CD4-positive, CD25-positive, alpha-beta regulatory T cell (primary cell): ENCODE measurements at regions not wholly inside any gene's neighbourhood (a gene's known extent, or its start where the extent isn't known, plus 50 kb on each side); places are given as distances from the start of the nearest gene placed in this dataset.

Source experiments
- ATAC-seq, 2 donors: fragments of 150-1000 bp; cut with Tn5 transposase; one replicate each; pipeline ENCODE4 v1.10.0; 2021; ENCODE audit warnings: low read depth in 2 of 2, moderate number of reproducible peaks in 2 of 2, moderate library complexity in 1 of 2
- DNase-seq, 3 donors: peaks; one replicate each; pipeline versions ENCODE4 v3.0.0 to v3.0.0-alpha.2; 2012 to 2022; ENCODE audit warnings: mixed read lengths in 1 of 3
- H3K27ac ChIP-seq: one replicate; pipeline ENCODE4 v1.7.0; 2013; ENCODE audit warnings: mild to moderate bottlenecking, low read length; ENCODE audit not compliant: insufficient read depth, poor library complexity, severe bottlenecking
- H3K27me3 ChIP-seq: one replicate; pipeline ENCODE4 v1.7.0; 2013; ENCODE audit warnings: low read length; ENCODE audit not compliant: control insufficient read depth, insufficient read depth
- H3K36me3 ChIP-seq: one replicate; pipeline ENCODE4 v1.7.0; 2013; ENCODE audit warnings: mild to moderate bottlenecking, low read length, moderate library complexity; ENCODE audit not compliant: control insufficient read depth, insufficient read depth
- H3K4me1 ChIP-seq: 2 replicates; pipeline ENCODE4 v1.7.0; 2013; ENCODE audit warnings: mild to moderate bottlenecking, low read length; ENCODE audit not compliant: insufficient read depth, control insufficient read depth, poor library complexity, severe bottlenecking
- H3K4me3 ChIP-seq: one replicate; pipeline ENCODE4 v1.7.0; 2013; ENCODE audit warnings: low read depth, mild to moderate bottlenecking, low read length, moderate library complexity
- H3K9me3 ChIP-seq, 2 experiments: 1 replicate in 1 of 2; 2 replicates in 1 of 2; pipeline ENCODE4 v1.7.0; 2013; ENCODE audit warnings: low read length in 2 of 2, mild to moderate bottlenecking in 1 of 2, moderate library complexity in 1 of 2; ENCODE audit not compliant: control insufficient read depth in 2 of 2
- H3K27ac Mint-ChIP-seq, 3 donors: one replicate each; pipeline ENCODE4 v1.8.0; 2020 to 2022; ENCODE audit warnings: mild to moderate bottlenecking in 3 of 3, mixed read lengths in 3 of 3, moderate library complexity in 2 of 3
- H3K27me3 Mint-ChIP-seq: one replicate; pipeline ENCODE4 v1.8.0; 2022; ENCODE audit warnings: mild to moderate bottlenecking, mixed read lengths
- H3K36me3 Mint-ChIP-seq: one replicate; pipeline ENCODE4 v1.8.0; 2020; ENCODE audit warnings: mixed read lengths
- H3K4me1 Mint-ChIP-seq, 4 donors: one replicate each; pipeline ENCODE4 v1.8.0; 2020 to 2022; ENCODE audit warnings: mixed read lengths in 4 of 4, mild to moderate bottlenecking in 1 of 4
- H3K4me3 Mint-ChIP-seq, 4 donors: one replicate each; pipeline ENCODE4 v1.8.0; 2020 to 2022; ENCODE audit warnings: mild to moderate bottlenecking in 4 of 4, mixed read lengths in 4 of 4, moderate library complexity in 3 of 4
- H3K9me3 Mint-ChIP-seq, 7 donors: one replicate each; pipeline ENCODE4 v1.8.0; 2020 to 2022; ENCODE audit warnings: mixed read lengths in 7 of 7, mild to moderate bottlenecking in 3 of 7, moderate library complexity in 2 of 7

DNA sequence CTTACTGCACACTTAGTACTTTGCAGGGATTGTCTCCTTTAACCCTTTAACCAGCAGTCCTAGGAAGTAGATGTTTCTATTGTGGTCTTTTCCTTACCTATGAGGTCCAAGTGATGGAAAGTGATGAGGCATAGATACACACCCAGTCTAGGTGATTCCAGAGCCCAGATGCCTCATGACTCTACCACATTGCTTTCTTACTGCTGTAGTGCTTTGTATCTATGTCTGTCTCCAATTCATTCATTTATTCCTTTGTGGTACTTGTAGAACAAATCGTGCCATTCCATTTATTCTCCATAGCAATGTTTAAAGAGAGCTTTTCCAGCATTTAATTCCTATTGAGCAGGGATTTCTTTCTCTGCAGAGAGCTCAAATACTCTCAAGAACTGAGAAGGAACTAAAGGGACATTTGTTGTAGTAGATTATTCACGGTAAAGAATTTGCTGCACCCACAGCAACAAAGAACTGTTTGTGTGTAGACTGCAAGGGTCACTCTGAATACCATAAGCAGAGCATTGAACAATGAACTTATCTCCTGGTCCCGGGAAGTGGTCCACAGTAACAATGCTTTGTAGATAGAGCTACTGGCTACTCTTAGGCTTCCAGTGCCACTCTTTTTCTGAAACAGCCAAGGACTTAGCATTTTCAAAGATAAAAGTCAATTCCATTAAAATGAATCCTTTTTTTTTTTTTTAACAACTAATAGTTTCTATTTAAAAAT, 337.0 kb downstream of the PTEN start:
- H3K4me1 Mint-ChIP-seq, result peaks cover 0 to 3% (median under 1%) of the 10 kb centered on the region in 4 donors

DNA sequence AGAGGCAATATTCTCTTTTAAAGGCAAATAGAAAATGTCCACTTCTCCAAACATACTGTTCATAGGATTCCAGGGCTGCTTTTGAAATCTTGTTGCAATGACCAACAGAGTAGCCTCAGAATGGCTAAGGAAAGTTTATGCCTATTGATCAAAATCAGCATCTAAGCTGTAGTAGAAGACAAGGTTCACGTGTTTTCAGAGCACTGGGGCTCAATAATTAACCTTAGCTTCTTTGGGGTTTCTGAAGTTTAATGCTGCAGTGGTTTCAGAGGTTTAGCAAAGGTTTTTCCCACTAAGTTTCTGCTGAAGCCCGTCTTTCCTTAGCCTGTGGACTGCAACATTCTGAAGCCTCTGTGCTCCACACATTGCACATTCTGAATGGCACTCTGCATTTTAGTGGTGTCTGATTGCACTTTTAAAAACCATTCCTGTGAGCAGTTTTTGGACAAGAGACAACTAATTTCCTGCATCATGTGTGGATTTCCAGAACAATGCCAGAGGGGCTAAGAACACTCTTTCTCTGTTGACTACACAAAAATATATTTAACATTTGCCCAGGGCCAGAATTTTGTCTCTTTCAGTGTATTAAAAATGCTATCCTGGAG, 342.5 kb downstream of the PTEN start:
- Mint-ChIP-seq H3K9me3 (no peaks in the 10 kb centered on the region), H3K27ac (no peak overlapping the region)

More for the DNA sequence above, 337.0 kb downstream of the PTEN start:
- Mint-ChIP-seq H3K27ac (no peak overlapping the region), H3K9me3 (peaks cover 0 to 5% (median 0%) of the 10 kb centered on the region in 7 donors), H3K27me3 (no peaks in the 10 kb centered on the region), H3K36me3 (no peaks in the 10 kb centered on the region), H3K4me3 (no peak overlapping the region)
- DNase-seq, result no peak
- ATAC-seq, result no peak
- Histone ChIP-seq H3K9me3 (no peaks in the 10 kb centered on the region), H3K27ac (no peak overlapping the region), H3K36me3 (no peaks in the 10 kb centered on the region), H3K4me3 (no peak overlapping the region), H3K4me1 (no peaks in the 10 kb centered on the region), H3K27me3 (no peaks in the 10 kb centered on the region)

DNA sequence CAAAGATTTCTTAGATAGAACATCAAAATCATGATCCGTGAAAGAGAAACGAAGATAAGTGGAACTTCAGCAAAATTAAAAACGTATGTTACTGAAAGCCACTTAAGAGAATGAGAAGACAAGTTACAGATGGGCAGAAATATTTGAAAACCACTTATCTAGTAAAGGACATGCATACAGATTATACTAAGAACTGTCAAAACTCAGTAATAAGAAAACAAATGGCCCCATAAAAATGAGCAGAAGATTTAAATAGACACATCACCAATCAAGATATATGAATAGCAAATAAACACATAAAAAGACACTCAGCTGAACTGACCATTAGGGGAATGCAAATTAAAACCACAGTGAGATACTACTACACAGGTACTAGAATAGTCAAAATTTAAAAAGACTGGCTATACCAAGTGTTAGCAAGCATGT, 343.7 kb downstream of the PTEN start:
- no peak overlapping the region for H3K4me3 ChIP-seq
- no peak overlapping the region for H3K27ac ChIP-seq
- H3K4me3 Mint-ChIP-seq, result no peak overlapping the region
- H3K4me1 Mint-ChIP-seq, result no peaks in the 10 kb centered on the region
- no peaks in the 10 kb centered on the region for H3K36me3 ChIP-seq
- no peak overlapping the region for H3K27ac Mint-ChIP-seq
- H3K36me3 Mint-ChIP-seq, result no peaks in the 10 kb centered on the region
- no peaks in the 10 kb centered on the region for H3K27me3 Mint-ChIP-seq
- no peaks in the 10 kb centered on the region for H3K9me3 ChIP-seq
- ATAC-seq, result no peak
- no peak for DNase-seq
- H3K4me1 ChIP-seq, result no peaks in the 10 kb centered on the region
- no peaks in the 10 kb centered on the region for H3K27me3 ChIP-seq
- peaks cover 0 to under 1% (median 0%) of the 10 kb centered on the region in 7 donors for H3K9me3 Mint-ChIP-seq

More for the DNA sequence above, 342.5 kb downstream of the PTEN start:
- Histone ChIP-seq H3K9me3 (no peaks in the 10 kb centered on the region), H3K36me3 (no peaks in the 10 kb centered on the region), H3K27ac (no peak overlapping the region), H3K4me3 (no peak overlapping the region), H3K4me1 (no peaks in the 10 kb centered on the region), H3K27me3 (no peaks in the 10 kb centered on the region)
- DNase-seq (no peak), ATAC-seq (no peak)
- H3K4me1 Mint-ChIP-seq, result no peaks in the 10 kb centered on the region
- no peaks in the 10 kb centered on the region for H3K27me3 Mint-ChIP-seq
- H3K36me3 Mint-ChIP-seq, result no peaks in the 10 kb centered on the region
- no peak overlapping the region for H3K4me3 Mint-ChIP-seq

DNA sequence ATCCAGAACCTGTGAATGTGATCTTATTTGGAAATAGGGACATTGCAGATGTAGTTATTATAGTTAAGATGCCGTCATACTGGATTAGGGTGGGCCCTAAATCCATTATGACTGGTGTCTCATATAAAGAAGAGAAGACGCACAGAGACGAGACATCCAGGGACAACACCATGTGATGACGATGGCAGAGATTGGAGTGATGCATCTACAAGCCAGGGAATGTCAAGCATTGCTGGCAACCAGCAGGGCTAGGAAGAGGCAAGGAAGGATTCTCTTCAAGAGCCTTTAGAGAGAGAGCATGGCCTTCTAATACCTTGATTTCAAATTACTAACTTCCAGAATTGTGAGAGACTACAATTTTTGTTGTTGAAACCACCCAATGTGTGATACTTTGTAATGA, 345.8 kb downstream of the PTEN start:
- no peak overlapping the region for H3K27ac Mint-ChIP-seq
- peak overlapping the region in 1 of 4 donors; percentile 55 for H3K4me3 Mint-ChIP-seq
- no peak for DNase-seq
- no peaks in the 10 kb centered on the region for H3K4me1 ChIP-seq
- no peak overlapping the region for H3K27ac ChIP-seq
- H3K9me3 ChIP-seq, result no peaks in the 10 kb centered on the region
- peaks cover 0 to 4% (median 0%) of the 10 kb centered on the region in 7 donors for H3K9me3 Mint-ChIP-seq
- H3K27me3 ChIP-seq, result no peaks in the 10 kb centered on the region
- H3K4me3 ChIP-seq, result no peak overlapping the region
- H3K27me3 Mint-ChIP-seq, result no peaks in the 10 kb centered on the region
- ATAC-seq, result no peak
- no peaks in the 10 kb centered on the region for H3K36me3 ChIP-seq
- H3K4me1 Mint-ChIP-seq, result no peaks in the 10 kb centered on the region
- no peaks in the 10 kb centered on the region for H3K36me3 Mint-ChIP-seq

DNA sequence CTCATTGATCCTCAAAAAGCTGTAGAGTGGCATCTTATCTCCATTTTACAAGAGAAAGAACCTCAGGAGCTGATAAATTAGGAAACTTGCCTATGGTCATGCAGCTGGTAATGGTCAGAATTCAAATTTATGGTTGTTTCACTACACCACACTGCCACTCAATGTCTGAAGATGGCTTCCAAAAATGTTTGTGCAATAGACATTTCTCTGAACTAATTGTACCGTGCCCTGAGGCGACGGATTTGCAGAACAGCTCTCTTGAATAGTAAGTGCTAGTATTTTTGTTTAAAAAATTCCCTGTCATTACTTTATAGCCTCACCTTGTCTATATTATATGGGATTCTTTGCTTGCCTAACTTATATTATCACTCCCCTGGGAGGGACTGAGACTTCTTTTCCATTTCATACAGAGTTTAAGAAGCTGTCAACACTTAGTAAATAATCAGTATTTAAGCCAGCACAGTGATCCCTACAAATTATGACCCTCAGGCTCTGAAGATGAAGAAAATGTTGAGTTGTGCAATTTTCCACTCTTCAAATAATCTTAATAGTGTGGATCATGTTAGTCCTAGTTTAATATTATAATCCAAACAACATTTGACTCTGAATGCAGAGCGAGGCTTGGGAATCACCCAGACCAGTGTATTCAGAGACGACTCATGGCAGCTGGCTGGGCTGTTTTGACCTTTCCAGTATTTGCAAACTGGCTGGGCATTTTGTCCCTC, 346.6 kb downstream of the PTEN start:
- no peak overlapping the region for H3K4me3 Mint-ChIP-seq
- H3K27ac Mint-ChIP-seq, result no peak overlapping the region
- ATAC-seq, result no peak
- H3K27me3 Mint-ChIP-seq, result no peaks in the 10 kb centered on the region
- Histone ChIP-seq H3K36me3 (no peaks in the 10 kb centered on the region), H3K9me3 (no peaks in the 10 kb centered on the region), H3K27me3 (no peaks in the 10 kb centered on the region), H3K27ac (no peak overlapping the region), H3K4me1 (no peaks in the 10 kb centered on the region), H3K4me3 (no peak overlapping the region)
- no peak for DNase-seq
- no peaks in the 10 kb centered on the region for H3K36me3 Mint-ChIP-seq
- no peaks in the 10 kb centered on the region for H3K4me1 Mint-ChIP-seq
- peaks cover 0 to 4% (median 0%) of the 10 kb centered on the region in 7 donors for H3K9me3 Mint-ChIP-seq

DNA sequence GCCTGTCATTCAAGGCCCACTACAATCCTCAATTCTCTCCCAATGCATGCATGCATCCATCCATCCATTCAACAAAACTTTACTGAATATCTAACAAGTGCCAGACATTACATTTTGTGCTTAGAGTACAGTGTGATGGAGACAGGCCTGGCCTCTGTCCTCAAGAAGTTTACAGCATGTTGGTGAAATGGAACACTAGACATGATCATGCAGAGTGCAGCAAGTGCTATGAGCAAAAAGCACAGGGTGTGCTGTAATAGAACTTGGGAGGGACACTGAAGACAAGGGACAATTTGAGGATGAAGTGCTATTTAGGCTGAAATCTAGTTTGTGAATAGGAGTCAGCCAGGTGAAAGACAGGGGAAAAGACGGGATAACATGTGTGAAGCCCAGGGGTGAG, 347.8 kb downstream of the PTEN start:
- peaks cover 0 to 4% (median 0%) of the 10 kb centered on the region in 7 donors for H3K9me3 Mint-ChIP-seq

DNA sequence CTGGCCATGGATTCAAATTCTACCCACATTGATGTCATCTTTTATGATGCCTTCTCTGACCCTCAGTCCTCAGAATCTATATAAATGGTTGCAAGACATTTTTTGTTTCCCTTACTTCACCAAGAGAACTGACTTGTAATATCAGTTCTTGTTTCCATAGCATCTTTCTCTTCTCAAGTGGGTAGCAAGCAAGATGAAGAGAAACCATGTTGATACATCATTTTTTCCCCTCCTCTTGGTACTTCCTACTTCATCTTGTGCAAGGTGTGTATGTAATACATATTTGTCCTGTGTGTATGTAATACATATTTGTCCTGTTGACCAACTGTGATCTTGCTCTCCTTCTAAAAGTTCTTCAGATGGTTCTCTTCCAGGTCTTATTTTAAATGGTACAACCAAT, 348.6 kb downstream of the PTEN start:
- Mint-ChIP-seq H3K9me3 (peaks cover 0 to 4% (median 0%) of the 10 kb centered on the region in 7 donors), H3K27me3 (no peaks in the 10 kb centered on the region), H3K36me3 (no peaks in the 10 kb centered on the region), H3K4me3 (no peak overlapping the region), H3K27ac (no peak overlapping the region), H3K4me1 (no peaks in the 10 kb centered on the region)
- no peaks in the 10 kb centered on the region for H3K4me1 ChIP-seq
- no peaks in the 10 kb centered on the region for H3K27me3 ChIP-seq
- no peaks in the 10 kb centered on the region for H3K9me3 ChIP-seq
- no peak overlapping the region for H3K4me3 ChIP-seq
- H3K27ac ChIP-seq, result no peak overlapping the region
- no peak for DNase-seq
- ATAC-seq, result no peak
- no peaks in the 10 kb centered on the region for H3K36me3 ChIP-seq

More for the DNA sequence above, 347.8 kb downstream of the PTEN start:
- Mint-ChIP-seq H3K4me1 (no peaks in the 10 kb centered on the region), H3K27ac (peak overlapping the region in 2 of 3 donors; percentile 3 to 12), H3K36me3 (no peaks in the 10 kb centered on the region), H3K27me3 (no peaks in the 10 kb centered on the region), H3K4me3 (no peak overlapping the region)
- DNase-seq (no peak), ATAC-seq (no peak)
- H3K4me3 ChIP-seq, result no peak overlapping the region
- H3K27ac ChIP-seq, result no peak overlapping the region
- H3K27me3 ChIP-seq, result no peaks in the 10 kb centered on the region
- no peaks in the 10 kb centered on the region for H3K4me1 ChIP-seq
- H3K9me3 ChIP-seq, result no peaks in the 10 kb centered on the region
- H3K36me3 ChIP-seq, result no peaks in the 10 kb centered on the region
